ENCODE measurements at regions not wholly inside any gene's neighbourhood (a gene's known extent, or its start where the extent isn't known, plus 50 kb on each side); places are given as distances from the start of the nearest gene placed in this dataset.

DNA sequence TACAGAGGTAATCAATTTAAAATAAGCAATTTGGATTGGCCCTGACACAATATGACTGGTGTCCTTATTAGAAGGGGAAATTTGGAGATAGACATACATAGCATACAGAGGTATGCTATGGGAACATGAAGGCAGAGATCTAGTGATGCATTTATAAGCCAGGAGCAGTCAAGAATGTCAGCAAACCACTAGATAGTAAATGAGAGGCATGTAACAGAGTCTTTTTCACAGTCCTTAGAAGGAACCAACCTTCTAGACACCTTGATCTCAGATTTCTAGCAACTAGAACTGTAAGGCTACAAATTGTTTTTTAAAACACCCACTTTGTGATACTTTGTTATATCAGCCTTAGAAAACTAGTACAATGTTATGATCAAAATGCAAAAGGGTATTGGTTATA, 54.3 kb upstream of the CA10 start:
- no peak for TF ChIP-seq ZBTB7A (IDR thresholded peaks at IDR 0.05; ENCODE audit: low read depth)
- no peak for TF ChIP-seq CREB1 (IDR thresholded peaks at IDR 0.05; ENCODE audit: low read depth)
- TF ChIP-seq, protein P1, sequence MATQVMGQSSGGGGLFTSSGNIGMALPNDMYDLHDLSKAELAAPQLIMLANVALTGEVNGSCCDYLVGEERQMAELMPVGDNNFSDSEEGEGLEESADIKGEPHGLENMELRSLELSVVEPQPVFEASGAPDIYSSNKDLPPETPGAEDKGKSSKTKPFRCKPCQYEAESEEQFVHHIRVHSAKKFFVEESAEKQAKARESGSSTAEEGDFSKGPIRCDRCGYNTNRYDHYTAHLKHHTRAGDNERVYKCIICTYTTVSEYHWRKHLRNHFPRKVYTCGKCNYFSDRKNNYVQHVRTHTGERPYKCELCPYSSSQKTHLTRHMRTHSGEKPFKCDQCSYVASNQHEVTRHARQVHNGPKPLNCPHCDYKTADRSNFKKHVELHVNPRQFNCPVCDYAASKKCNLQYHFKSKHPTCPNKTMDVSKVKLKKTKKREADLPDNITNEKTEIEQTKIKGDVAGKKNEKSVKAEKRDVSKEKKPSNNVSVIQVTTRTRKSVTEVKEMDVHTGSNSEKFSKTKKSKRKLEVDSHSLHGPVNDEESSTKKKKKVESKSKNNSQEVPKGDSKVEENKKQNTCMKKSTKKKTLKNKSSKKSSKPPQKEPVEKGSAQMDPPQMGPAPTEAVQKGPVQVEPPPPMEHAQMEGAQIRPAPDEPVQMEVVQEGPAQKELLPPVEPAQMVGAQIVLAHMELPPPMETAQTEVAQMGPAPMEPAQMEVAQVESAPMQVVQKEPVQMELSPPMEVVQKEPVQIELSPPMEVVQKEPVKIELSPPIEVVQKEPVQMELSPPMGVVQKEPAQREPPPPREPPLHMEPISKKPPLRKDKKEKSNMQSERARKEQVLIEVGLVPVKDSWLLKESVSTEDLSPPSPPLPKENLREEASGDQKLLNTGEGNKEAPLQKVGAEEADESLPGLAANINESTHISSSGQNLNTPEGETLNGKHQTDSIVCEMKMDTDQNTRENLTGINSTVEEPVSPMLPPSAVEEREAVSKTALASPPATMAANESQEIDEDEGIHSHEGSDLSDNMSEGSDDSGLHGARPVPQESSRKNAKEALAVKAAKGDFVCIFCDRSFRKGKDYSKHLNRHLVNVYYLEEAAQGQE (IDR thresholded peaks at IDR 0.05; ENCODE audit: low read depth): no peak
- no peak for TF ChIP-seq TEAD4 (IDR thresholded peaks at IDR 0.05)
- no peak for TF ChIP-seq TCF12 (IDR thresholded peaks at IDR 0.05; ENCODE audit: low read depth)
- no peak for TF ChIP-seq MAX (IDR thresholded peaks at IDR 0.05)
- TF ChIP-seq EP300 (IDR thresholded peaks at IDR 0.05; ENCODE audit: borderline replicate concordance): no peak
- no peak for TF ChIP-seq YY1 (IDR thresholded peaks at IDR 0.05; ENCODE audit: low read depth)
- TF ChIP-seq FOXM1 (IDR thresholded peaks at IDR 0.05; ENCODE audit: borderline replicate concordance, low read depth): no peak

GRCh38 chr17:52209507-52209906, 51.0 kb upstream of the CA10 start:
- TF ChIP-seq RAD21 (IDR thresholded peaks at IDR 0.05; ENCODE audit: low read depth) (no peak), NFIC (IDR thresholded peaks at IDR 0.05) (no peak), CEBPB (IDR thresholded peaks at IDR 0.05) (no peak), EGR1 (IDR thresholded peaks at IDR 0.05) (no peak), CREB1 (IDR thresholded peaks at IDR 0.05; ENCODE audit: low read depth) (no peak), TEAD4 (IDR thresholded peaks at IDR 0.05) (no peak), TAF1 (IDR thresholded peaks at IDR 0.05; ENCODE audit: low read depth) (no peak), YY1 (IDR thresholded peaks at IDR 0.05; ENCODE audit: low read depth) (no peak), USF1 (IDR thresholded peaks at IDR 0.05) (no peak), TCF12 (IDR thresholded peaks at IDR 0.05; ENCODE audit: low read depth) (no peak), ZBTB7A (IDR thresholded peaks at IDR 0.05; ENCODE audit: low read depth) (no peak), MAX (IDR thresholded peaks at IDR 0.05) (no peak), FOXM1 (IDR thresholded peaks at IDR 0.05; ENCODE audit: borderline replicate concordance, low read depth) (no peak), EP300 (IDR thresholded peaks at IDR 0.05; ENCODE audit: borderline replicate concordance) (no peak)
- TF ChIP-seq, protein P1 (IDR thresholded peaks at IDR 0.05; ENCODE audit: low read depth): no peak

Measured in Ishikawa (cell line).